HG02938 (cell line): ENCODE measurements at regions not wholly inside any gene's neighbourhood (a gene's known extent, or its start where the extent isn't known, plus 50 kb on each side); places are given as distances from the start of the nearest gene placed in this dataset.
"Not testable (repeated sequence)": the region's sequence is repeated elsewhere in the genome, so short reads cannot be mapped to it uniquely, and the experiment has no call there.

Source experiments
- ATAC-seq: cut with Tn5 transposase; IDR thresholded peaks from one replicate; pipeline ENCODE4 v1.9.1; 2021; ENCODE audit warnings: mild to moderate bottlenecking, moderate library complexity; ENCODE audit not compliant: unreplicated experiment

- not testable (repeated sequence) for ATAC-seq
Measured at GRCh38 chr6:113254194-113254593, 603.0 kb upstream of the MARCKS start.

GRCh38 chr6:113258771-113259170 lies 598.4 kb upstream of the MARCKS start:
- ATAC-seq: no peak

GRCh38 chr6:113271437-113271836 lies 585.7 kb upstream of the MARCKS start:
- ATAC-seq: no peak

DNA sequence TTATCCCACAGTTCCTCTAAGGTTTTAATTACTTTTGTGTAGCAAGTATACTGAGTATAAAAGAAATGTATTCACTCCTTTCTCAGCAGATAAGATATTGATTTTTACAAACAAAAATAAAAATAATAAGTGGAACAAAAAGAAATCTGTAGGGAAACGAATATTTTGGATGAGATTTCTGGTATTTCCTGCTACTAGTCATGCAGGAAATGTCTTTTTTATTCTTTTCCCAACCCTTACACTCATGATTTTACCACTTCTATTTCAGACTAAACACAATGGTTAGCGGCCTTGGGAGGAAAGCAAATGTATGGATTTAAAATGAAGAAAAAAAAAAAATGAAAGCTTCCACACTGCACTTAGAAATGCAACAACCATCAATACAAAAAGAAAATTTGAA lies 580.5 kb upstream of the MARCKS start:
- ATAC-seq: no peak

DNA sequence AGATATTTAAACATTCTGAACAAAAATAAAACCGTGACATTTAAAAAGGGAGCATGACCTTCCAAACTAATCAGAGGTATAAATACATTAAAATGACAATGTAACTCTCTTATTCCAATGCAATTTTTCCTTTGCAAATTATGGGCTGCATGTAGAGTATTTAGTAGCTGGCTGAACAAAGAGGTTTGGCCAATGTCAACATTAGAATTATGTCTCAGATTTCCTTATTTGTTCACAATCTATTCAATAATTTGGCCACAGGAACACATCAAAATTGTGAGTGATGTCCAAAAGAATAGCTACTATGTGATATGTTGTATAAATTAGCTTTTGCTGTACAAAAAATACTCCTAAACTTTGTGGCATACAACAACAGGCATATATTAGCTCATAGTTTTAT lies 580.0 kb upstream of the MARCKS start:
- no peak for ATAC-seq

DNA sequence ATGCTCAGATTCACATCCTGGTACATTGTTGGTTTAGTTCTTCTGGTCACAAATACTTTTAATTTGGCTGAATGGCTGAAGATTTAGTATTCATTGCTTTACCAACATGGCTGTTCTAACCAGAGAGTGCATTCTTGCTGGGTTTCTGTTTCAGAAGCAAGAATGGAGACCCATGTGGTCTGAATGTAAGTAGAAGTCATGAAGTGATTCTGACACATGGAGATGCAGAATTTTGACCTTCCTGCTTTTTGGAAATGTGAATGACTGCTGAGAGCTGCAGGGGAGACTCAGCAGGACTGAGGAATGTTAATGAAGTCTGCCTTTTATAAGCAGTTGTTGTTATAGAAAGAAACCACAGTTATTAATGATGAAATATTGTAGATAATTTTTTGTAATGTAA lies 576.1 kb upstream of the MARCKS start:
- ATAC-seq: peak; percentile 62

DNA sequence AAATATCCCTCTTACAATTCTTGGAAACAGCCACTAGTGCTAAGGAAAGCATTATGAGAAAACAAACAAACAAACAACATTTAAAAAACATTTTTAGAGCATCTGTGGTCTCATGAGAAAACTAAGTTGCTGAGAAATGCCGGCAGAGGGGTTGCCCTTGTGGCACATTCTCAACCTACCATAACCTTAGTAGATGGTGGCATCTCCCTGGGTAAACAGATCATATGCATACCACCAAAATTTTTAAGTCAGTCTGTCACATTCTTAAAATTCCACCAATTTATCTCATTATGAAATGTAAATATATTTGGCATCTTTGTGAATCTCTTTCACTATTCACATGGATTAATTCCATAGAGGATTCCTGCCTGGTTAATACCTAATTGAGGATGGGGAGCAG lies 575.7 kb upstream of the MARCKS start:
- no peak for ATAC-seq

GRCh38 chr6:113287396-113287795 lies 569.7 kb upstream of the MARCKS start:
- peak; percentile 73 for ATAC-seq

GRCh38 chr6:113288409-113288808 lies 568.7 kb upstream of the MARCKS start:
- ATAC-seq: no peak

GRCh38 chr6:113289166-113289565 lies 568.0 kb upstream of the MARCKS start:
- ATAC-seq: no peak

GRCh38 chr6:113290684-113291083 lies 566.5 kb upstream of the MARCKS start:
- no peak for ATAC-seq

DNA sequence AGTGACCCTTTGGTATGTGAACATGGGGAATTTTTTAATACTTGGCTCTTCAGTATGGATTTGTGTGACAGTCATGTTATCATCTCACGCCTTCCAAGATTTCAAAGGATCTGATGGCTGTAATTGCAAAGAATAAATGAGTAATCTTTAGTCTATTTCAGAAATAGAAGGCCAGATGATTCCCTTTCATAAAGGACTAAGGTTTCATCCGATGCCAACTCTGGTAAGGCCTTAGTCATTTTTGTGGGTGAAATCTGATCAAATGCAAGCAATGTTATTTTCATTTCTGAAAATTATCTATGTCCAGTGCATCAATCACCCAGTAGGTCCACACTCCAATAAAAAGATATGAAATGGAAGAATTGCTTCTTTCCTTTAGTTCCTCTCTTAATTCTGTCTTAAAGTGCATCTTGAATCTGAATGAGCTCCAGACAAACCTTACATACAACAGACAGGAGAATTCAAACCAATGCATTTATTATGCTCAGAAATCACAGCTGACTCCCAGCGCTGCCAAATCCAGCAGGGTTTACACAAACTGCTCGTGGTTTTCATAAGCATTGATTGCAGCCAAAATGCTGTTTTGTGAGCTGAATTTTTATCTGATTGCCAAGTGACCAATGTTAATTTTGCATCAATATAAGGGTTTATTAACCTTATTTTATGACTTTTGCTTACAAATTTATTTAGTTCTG lies 565.2 kb upstream of the MARCKS start:
- no peak for ATAC-seq

DNA sequence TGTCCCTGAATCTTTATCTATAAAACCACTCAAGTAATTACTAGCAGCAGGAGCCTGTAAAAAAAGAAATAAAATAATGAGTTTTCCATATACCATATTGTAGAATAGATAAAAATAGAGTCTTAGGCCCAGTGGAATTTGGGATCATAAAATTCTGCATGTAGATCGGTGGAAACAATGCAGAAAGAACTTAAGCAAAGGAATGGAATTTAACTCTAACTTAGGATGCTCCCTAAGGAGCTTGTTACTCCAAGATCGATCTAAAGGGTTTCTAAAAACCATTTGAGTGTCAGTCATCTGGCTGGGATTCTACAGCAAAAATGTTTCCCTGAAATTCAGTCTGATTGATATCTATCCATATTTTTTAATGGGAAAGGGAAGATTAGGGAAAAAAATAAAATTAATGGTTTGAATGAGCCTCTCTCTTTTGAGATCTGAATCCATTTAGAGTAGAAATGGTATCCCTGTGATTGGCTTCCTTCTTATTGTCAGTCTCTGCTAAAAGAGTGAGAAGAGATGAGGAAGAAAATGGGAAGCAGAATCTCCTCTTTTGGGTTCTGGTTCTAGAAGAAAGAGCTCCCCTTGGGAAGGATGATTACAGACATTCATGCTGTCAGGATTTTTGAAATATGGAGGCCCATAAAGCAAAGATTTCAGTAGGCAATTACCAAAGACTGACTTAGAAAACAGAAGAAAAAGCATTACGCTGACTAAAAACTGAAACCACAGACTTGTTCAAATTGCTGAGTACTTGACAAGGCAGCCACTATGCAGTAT lies 564.3 kb upstream of the MARCKS start:
- ATAC-seq: peak; percentile 89

DNA sequence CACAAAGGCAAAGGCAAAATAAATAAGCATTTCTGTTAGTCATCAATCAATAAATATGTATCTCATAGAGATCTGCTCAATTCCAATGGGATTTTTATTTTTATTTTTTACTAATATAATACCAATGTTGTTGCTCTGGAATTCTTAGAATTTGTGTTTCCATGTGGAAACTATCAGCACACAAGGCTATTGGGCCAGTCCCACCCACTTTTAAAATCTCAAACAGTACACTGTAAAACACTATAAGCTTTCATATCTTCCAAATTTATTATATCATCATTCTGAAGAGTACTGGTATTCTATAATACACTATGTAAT lies 563.8 kb upstream of the MARCKS start:
- ATAC-seq: no peak

GRCh38 chr6:113299531-113299930 lies 557.6 kb upstream of the MARCKS start:
- no peak for ATAC-seq

GRCh38 chr6:113301651-113302050 lies 555.5 kb upstream of the MARCKS start:
- no peak for ATAC-seq

- ATAC-seq: no peak
Measured at GRCh38 chr6:113304116-113304515, 553.0 kb upstream of the MARCKS start.

DNA sequence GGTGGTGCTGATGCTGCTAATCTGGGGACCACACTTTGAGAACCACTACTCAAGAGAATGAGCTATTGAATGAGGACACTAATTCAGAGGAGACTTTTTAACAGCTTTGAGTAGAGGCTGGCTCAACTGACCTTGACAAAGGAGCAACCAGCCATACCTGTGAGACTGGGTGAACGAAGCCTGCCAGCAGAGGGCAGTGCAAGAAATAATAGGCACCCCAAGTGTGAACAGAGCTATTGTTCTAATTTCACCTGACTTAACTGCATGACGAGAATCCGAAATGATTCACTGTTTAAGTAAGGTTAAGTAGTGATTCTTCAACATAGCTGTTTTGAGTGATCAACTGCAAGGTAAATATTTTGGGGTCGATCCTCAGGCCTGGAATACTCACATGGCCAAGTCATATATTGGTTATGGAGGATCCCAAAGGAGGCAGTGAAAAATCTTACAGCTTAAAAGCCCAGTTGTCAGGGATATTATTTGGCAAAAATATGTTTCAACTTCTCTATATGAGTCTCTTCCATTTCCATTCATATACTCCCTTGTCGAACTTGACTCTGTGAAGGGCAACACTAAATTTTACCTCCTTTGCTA lies 550.5 kb upstream of the MARCKS start:
- ATAC-seq: peak; percentile 98

DNA sequence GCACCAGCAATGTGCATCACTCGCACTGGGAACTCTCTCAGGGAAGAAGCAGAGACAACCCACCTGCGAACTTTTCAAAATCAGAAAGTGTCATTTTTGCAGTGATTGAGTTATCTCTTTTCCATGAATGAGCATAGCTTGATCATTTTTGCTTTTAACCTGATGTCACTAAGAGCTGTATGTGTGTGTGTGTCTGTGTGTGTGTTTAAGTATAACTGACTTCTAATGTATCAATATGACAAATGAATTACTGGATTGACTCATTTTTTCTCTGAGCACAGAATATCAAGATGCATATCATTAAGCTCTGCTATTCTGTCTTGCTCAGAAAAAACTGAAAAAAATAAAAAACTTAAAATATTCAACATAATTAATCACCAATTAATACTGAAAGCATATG lies 548.9 kb upstream of the MARCKS start:
- ATAC-seq: no peak

DNA sequence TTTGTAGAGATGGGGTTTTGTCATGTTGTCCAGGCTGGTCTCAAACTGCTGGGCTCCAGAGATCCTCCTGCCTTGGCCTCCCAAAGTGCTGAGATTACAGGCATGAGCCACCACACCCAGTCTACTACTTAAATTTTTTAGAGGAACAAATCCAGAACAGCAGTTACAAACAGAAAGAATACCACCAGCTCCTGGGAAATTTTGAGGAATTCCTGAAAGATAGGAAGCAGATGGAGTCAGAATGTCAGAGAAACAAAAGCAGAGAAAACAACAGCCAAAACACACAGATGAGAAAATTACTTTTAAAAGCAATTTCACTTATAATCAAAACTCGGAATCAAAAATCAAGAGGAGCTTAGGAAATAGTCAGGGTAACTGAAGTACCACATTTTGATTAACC lies 543.3 kb upstream of the MARCKS start:
- ATAC-seq: no peak

DNA sequence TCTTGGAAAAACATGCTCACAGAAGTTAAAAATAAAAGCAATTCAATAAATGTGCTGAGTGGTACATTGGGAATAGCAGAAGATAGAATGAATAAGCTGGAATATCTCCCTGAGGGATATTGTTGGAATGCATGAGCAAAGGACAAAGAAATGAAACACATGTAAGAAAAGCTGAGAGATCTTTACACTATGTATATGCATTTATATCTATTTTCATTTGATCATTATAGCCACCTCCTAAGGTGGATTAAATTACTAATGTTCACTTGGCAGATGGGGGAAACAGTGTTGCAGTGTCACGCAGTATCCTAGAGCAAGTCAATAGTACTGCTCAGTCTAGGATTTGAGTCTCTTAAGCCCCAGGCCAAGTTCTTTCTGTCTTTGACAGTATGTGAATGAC lies 542.0 kb upstream of the MARCKS start:
- ATAC-seq: no peak

DNA sequence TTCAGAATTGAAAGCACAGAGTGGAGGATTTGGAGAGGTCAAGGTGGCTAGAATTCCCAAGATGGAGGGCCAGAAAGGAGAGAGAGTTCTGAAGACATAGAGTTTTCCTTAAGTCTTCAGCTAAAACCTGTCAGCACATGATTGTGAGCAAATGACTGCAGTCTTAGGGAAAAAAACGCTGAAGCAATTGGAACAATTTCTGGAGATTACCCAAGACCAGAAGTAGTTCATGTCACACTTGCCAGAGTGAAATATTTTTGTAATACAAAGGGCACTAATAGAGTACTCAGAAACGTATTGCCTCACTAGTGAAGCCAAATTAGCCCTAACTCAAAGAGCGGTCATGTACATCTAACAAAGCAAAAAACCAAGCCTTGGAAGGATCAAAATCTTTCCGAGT lies 541.3 kb upstream of the MARCKS start:
- ATAC-seq: no peak
